ENCODE measurements at regions not wholly inside any gene's neighbourhood (a gene's known extent, or its start where the extent isn't known, plus 50 kb on each side); places are given as distances from the start of the nearest gene placed in this dataset.

DNA sequence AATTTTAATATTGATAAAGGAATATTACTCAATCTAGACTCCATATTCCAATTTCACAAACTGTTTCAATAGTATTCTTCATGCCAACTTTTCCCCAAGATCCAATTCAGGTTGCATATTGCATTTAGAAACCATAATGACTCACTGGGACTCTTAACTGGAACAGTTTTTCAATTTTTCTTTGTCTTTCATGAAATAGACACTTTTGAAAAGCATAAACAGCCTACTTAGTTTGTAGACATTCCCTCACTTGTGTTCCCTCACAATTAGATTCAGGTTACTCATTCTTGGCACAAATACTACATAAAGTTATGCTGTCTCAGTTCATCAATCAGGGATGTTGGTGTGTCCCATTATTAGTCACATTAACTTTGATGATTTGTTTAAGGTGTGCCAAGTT, 1768.4 kb upstream of the PIK3C3 start:
- TF ChIP-seq, protein P1, sequence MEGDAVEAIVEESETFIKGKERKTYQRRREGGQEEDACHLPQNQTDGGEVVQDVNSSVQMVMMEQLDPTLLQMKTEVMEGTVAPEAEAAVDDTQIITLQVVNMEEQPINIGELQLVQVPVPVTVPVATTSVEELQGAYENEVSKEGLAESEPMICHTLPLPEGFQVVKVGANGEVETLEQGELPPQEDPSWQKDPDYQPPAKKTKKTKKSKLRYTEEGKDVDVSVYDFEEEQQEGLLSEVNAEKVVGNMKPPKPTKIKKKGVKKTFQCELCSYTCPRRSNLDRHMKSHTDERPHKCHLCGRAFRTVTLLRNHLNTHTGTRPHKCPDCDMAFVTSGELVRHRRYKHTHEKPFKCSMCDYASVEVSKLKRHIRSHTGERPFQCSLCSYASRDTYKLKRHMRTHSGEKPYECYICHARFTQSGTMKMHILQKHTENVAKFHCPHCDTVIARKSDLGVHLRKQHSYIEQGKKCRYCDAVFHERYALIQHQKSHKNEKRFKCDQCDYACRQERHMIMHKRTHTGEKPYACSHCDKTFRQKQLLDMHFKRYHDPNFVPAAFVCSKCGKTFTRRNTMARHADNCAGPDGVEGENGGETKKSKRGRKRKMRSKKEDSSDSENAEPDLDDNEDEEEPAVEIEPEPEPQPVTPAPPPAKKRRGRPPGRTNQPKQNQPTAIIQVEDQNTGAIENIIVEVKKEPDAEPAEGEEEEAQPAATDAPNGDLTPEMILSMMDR (IDR thresholded peaks at IDR 0.05) = no peak
- no peak for TF ChIP-seq POLR2A (IDR thresholded peaks at IDR 0.05)
- H3K36me3 ChIP-seq = no peaks in the 10 kb centered on the region
- H3K27me3 ChIP-seq = no peaks in the 10 kb centered on the region
- H3K9me3 ChIP-seq = no peaks in the 10 kb centered on the region
- H3K4me1 ChIP-seq = no peaks in the 10 kb centered on the region
- no peak for DNase-seq
- no peak overlapping the region for H3K27ac ChIP-seq
- H3K4me3 ChIP-seq = no peak overlapping the region

DNA sequence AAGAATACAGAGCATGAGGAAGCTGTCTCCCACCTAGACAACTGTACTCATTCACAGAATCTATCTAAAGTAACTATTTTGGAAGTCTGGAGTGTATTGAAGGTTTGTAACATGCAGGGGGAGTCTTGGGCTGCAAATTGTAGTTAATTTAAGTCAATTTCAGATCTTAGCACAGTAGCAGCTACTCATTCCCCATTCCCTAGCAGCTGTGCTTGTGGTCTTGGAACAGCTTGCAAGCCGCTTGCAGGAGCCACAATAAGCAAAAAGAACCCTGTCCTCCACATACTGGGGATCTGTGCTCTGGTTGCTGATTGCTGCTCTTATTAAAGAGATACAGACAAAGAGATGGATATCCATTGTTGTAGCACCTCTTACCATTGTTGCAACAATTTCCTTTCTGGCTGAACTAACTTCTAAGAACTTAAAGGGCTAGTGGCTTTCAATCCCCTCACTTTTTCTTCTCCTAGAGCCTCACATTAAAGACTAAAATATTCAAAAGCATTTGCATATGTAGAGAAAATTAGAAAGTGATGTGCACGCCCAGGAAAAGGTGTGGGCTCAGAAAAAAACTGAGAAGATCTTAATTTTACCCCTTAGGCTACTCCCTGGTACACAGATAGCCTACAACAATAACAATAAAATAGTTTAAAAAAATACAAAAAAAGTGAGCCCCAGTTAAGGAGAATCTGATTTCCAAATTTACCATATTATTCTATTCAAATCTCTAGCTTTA, 1775.1 kb upstream of the PIK3C3 start:
- Histone ChIP-seq H3K27me3 (no peaks in the 10 kb centered on the region), H3K4me3 (no peak overlapping the region), H3K4me1 (no peaks in the 10 kb centered on the region), H3K27ac (no peak overlapping the region), H3K36me3 (no peaks in the 10 kb centered on the region), H3K9me3 (no peaks in the 10 kb centered on the region)
- DNase-seq = no peak
- no peak for TF ChIP-seq POLR2A (IDR thresholded peaks at IDR 0.05)
- TF ChIP-seq, protein P1 (IDR thresholded peaks at IDR 0.05) = no peak

DNA sequence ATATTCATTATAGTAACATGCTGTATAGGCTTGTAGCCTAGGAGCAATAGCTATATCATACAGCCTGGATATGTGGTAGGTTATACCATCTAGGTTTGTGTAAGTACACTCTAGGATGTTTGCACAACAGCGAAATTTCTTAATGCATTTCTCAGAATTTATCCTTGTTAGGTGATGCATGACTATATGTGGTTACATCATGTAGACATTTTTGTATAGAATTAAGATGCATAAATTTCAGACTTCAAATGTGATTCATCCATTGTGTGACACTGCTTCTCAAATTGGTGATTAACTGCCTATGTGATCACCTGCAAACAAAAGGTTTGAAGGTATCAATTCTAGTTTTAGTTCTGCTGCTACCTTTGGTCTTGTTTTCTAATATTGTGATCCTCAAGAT, 1787.0 kb upstream of the PIK3C3 start:
- H3K9me3 ChIP-seq = no peaks in the 10 kb centered on the region
- H3K27ac ChIP-seq = no peak overlapping the region
- no peak overlapping the region for H3K4me3 ChIP-seq
- TF ChIP-seq, protein P1 (IDR thresholded peaks at IDR 0.05) = no peak
- TF ChIP-seq POLR2A (IDR thresholded peaks at IDR 0.05) = no peak
- no peaks in the 10 kb centered on the region for H3K4me1 ChIP-seq
- no peak for DNase-seq
- no peaks in the 10 kb centered on the region for H3K27me3 ChIP-seq
- H3K36me3 ChIP-seq = no peaks in the 10 kb centered on the region

DNA sequence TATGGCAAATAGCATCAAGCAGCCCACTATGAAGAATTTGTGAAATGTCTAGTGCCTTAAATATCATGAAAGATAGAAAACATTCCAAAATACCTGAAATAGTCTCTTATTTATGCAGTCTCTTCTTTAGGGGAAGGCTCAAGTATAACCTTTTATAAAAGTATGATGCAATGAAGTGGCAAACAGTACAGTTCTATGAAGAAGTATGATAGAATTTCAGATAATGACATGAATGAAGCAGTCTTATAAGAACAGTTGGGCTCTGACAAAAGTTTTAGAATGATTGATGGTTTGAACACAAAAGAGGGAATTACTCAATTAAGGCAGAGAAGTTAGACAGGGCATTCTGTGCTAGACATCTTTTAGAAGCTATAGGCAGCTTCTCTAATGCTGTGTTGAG, 1791.8 kb upstream of the PIK3C3 start:
- H3K27ac ChIP-seq = no peak overlapping the region
- no peak for DNase-seq
- H3K36me3 ChIP-seq = no peaks in the 10 kb centered on the region
- H3K27me3 ChIP-seq = no peaks in the 10 kb centered on the region
- no peaks in the 10 kb centered on the region for H3K4me1 ChIP-seq
- TF ChIP-seq, protein P1 (IDR thresholded peaks at IDR 0.05) = no peak
- no peak for TF ChIP-seq POLR2A (IDR thresholded peaks at IDR 0.05)
- no peaks in the 10 kb centered on the region for H3K9me3 ChIP-seq
- no peak overlapping the region for H3K4me3 ChIP-seq

DNA sequence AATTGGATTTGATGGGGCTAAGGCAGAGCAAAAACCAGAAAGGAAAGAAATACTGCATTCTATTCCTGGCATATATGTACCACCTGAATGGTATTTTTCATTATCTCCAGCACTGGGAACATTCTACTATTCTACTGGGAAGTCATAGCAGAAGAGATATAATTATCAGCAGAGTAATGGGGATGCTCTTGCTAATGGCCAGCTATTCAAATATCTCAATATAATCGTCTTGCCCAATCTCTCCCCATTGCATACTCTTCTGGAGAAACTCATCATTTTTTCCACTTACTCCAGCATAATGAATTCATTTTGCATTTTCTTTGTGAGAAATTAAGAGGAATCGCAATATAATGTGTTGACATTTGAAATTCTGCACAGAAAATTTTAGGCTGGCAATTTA, 1794.7 kb upstream of the PIK3C3 start:
- TF ChIP-seq POLR2A (IDR thresholded peaks at IDR 0.05) = no peak
- TF ChIP-seq, protein P1 (IDR thresholded peaks at IDR 0.05) = no peak
- Histone ChIP-seq H3K4me3 (no peak overlapping the region), H3K27me3 (no peaks in the 10 kb centered on the region), H3K36me3 (no peaks in the 10 kb centered on the region), H3K4me1 (no peaks in the 10 kb centered on the region), H3K9me3 (no peaks in the 10 kb centered on the region), H3K27ac (no peak overlapping the region)
- no peak for DNase-seq

Measured in Peyer's patch (tissue), 4 donors.